ENCODE measurements at regions not wholly inside any gene's neighbourhood (a gene's known extent, or its start where the extent isn't known, plus 50 kb on each side); places are given as distances from the start of the nearest gene placed in this dataset.

DNA sequence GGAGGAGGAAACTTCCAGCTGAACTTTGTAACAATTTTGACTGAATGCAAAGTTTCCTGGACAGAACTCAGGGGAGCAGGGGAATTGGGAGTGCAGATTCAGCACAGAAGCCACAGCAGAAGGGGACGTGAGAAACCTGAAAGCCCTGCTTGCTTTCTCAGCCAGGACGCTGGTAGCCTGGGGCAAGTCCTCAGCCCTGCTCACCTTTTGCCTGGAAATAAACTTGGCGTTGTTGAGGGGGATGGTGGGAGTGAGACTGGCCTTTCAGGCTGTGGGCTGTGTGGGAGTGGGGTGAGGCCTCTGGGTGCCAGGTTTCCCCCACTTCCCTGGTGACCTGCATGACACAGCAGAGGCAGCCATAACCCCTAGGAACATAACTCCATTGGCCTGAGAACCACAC lies 238.1 kb upstream of the HS3ST5 start:
- Histone ChIP-seq H3K36me3 (ENCODE audit: control insufficient read depth in 1 of 2, insufficient read depth in 2 of 2, low read length in 2 of 2) (no peaks in the 10 kb centered on the region), H3K4me2 (ENCODE audit: low read length) (peak overlapping the region; percentile 25), H4K8ac (ENCODE audit: low read depth, low read length) (no peak overlapping the region), H3K9ac (ENCODE audit: low read length) (no peak overlapping the region), H2BK5ac (ENCODE audit: low read depth, low read length, poor library complexity) (no peak overlapping the region), H2BK120ac (ENCODE audit: insufficient read depth, low read length, poor library complexity) (no peak overlapping the region), H3K79me2 (ENCODE audit: control insufficient read depth, insufficient read depth, low read length, poor library complexity) (no peaks in the 10 kb centered on the region), H3K79me1 (ENCODE audit: low read length) (no peaks in the 10 kb centered on the region), H3K23ac (ENCODE audit: low read length) (no peak overlapping the region), H2AK5ac (ENCODE audit: low read length) (no peak overlapping the region), H2AFZ (ENCODE audit: insufficient read depth, low read length, poor library complexity) (no peak overlapping the region), H3K27ac (ENCODE audit: low read depth, low read length) (no peak overlapping the region), H3K27me3 (ENCODE audit: insufficient read depth, low read length) (no peaks in the 10 kb centered on the region), H3K14ac (ENCODE audit: low read length) (no peak overlapping the region), H3K9me3 (ENCODE audit: insufficient read depth, low read depth, low read length) (peaks cover 3% of the 10 kb centered on the region), H2BK12ac (ENCODE audit: low read length) (no peak overlapping the region), H4K91ac (ENCODE audit: low read depth, low read length) (no peak overlapping the region), H3K18ac (ENCODE audit: low read length) (no peak overlapping the region), H3K4ac (ENCODE audit: low read depth, low read length) (no peak overlapping the region), H4K12ac (ENCODE audit: low read depth, low read length) (no peak overlapping the region), H3K4me1 (ENCODE audit: control insufficient read depth in 1 of 2, insufficient read depth in 2 of 2, low read length in 2 of 2) (peaks cover 10% of the 10 kb centered on the region in 2 experiments), H3K4me3 (ENCODE audit: low read depth, low read length) (peak overlapping the region; percentile 41)
- peak; percentile 30 to 57 for DNase-seq
- WGBS (ENCODE audit: extremely low coverage, insufficient coverage, insufficient read length): no CpG with 5 or more reads among the region's 3 CpGs

DNA sequence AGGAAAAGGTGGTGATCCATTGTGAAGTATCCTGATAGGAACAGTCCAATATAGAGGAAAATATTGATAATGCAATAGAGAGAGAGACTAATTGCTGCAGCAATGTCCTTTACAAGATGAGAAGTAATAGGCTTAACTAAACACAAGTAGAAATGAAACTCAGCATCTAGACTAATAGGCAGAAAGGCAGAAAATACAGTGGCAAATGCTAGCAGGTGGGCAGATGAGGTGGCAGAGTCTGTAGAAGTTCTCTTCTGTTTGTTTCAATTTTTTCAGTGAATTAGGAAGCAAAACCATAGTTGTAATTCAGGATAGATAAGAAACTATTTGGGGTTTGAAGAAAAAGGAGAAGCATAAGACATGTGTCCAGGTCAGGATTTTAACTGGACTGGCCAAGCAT lies 236.7 kb upstream of the HS3ST5 start:
- no peaks in the 10 kb centered on the region for H3K36me3 ChIP-seq (ENCODE audit: control insufficient read depth in 1 of 2, insufficient read depth in 2 of 2, low read length in 2 of 2)
- no peak overlapping the region for H4K91ac ChIP-seq (ENCODE audit: low read depth, low read length)
- H3K4me3 ChIP-seq (ENCODE audit: low read depth, low read length): no peak overlapping the region
- H4K8ac ChIP-seq (ENCODE audit: low read depth, low read length): no peak overlapping the region
- no peak overlapping the region for H3K14ac ChIP-seq (ENCODE audit: low read length)
- DNase-seq: no peak
- no peaks in the 10 kb centered on the region for H3K27me3 ChIP-seq (ENCODE audit: insufficient read depth, low read length)
- H2AFZ ChIP-seq (ENCODE audit: insufficient read depth, low read length, poor library complexity): no peak overlapping the region
- H3K18ac ChIP-seq (ENCODE audit: low read length): no peak overlapping the region
- H3K23ac ChIP-seq (ENCODE audit: low read length): no peak overlapping the region
- H3K4me2 ChIP-seq (ENCODE audit: low read length): no peak overlapping the region
- H2BK120ac ChIP-seq (ENCODE audit: insufficient read depth, low read length, poor library complexity): no peak overlapping the region
- no peak overlapping the region for H3K4ac ChIP-seq (ENCODE audit: low read depth, low read length)
- H2BK12ac ChIP-seq (ENCODE audit: low read length): no peak overlapping the region
- no peak overlapping the region for H2AK5ac ChIP-seq (ENCODE audit: low read length)
- no peak overlapping the region for H3K27ac ChIP-seq (ENCODE audit: low read depth, low read length)
- peaks cover 3% of the 10 kb centered on the region for H3K9me3 ChIP-seq (ENCODE audit: insufficient read depth, low read depth, low read length)
- H3K4me1 ChIP-seq (ENCODE audit: control insufficient read depth in 1 of 2, insufficient read depth in 2 of 2, low read length in 2 of 2): peaks cover 10% of the 10 kb centered on the region in 2 experiments
- H3K79me2 ChIP-seq (ENCODE audit: control insufficient read depth, insufficient read depth, low read length, poor library complexity): no peaks in the 10 kb centered on the region
- H3K9ac ChIP-seq (ENCODE audit: low read length): no peak overlapping the region
- H2BK5ac ChIP-seq (ENCODE audit: low read depth, low read length, poor library complexity): no peak overlapping the region
- no peaks in the 10 kb centered on the region for H3K79me1 ChIP-seq (ENCODE audit: low read length)
- H4K12ac ChIP-seq (ENCODE audit: low read depth, low read length): no peak overlapping the region

DNA sequence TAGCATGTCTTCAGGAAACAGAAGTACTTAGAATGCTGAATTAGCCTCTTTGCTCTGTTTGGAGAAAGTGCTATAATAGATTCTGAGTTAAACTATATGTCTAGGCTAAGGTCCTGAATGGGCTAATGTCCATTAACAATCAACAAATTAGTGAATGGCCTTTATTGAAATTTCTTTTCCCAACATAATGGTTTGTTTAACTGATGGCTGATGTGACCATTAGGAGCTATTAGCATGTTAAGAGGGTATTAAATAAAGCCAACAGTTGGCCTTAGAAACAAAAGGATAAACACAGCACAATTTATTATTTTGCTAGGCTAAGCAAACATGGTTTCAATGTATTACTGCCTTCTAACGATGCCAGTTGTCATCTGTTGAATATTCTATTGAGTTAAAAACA lies 234.3 kb upstream of the HS3ST5 start:
- Histone ChIP-seq H2BK120ac (ENCODE audit: insufficient read depth, low read length, poor library complexity) (no peak overlapping the region), H3K4me1 (ENCODE audit: control insufficient read depth in 1 of 2, insufficient read depth in 2 of 2, low read length in 2 of 2) (peaks cover 10% of the 10 kb centered on the region in 2 experiments), H3K27ac (ENCODE audit: low read depth, low read length) (no peak overlapping the region), H3K79me2 (ENCODE audit: control insufficient read depth, insufficient read depth, low read length, poor library complexity) (no peaks in the 10 kb centered on the region), H4K12ac (ENCODE audit: low read depth, low read length) (no peak overlapping the region), H4K91ac (ENCODE audit: low read depth, low read length) (no peak overlapping the region), H2AK5ac (ENCODE audit: low read length) (no peak overlapping the region), H2BK5ac (ENCODE audit: low read depth, low read length, poor library complexity) (no peak overlapping the region), H3K18ac (ENCODE audit: low read length) (no peak overlapping the region), H3K14ac (ENCODE audit: low read length) (no peak overlapping the region), H3K4ac (ENCODE audit: low read depth, low read length) (no peak overlapping the region), H3K23ac (ENCODE audit: low read length) (no peak overlapping the region), H4K8ac (ENCODE audit: low read depth, low read length) (no peak overlapping the region), H2AFZ (ENCODE audit: insufficient read depth, low read length, poor library complexity) (no peak overlapping the region), H2BK12ac (ENCODE audit: low read length) (no peak overlapping the region), H3K27me3 (ENCODE audit: insufficient read depth, low read length) (no peaks in the 10 kb centered on the region), H3K79me1 (ENCODE audit: low read length) (no peaks in the 10 kb centered on the region), H3K9ac (ENCODE audit: low read length) (no peak overlapping the region), H3K4me2 (ENCODE audit: low read length) (no peak overlapping the region), H3K36me3 (ENCODE audit: control insufficient read depth in 1 of 2, insufficient read depth in 2 of 2, low read length in 2 of 2) (no peaks in the 10 kb centered on the region), H3K4me3 (ENCODE audit: low read depth, low read length) (no peak overlapping the region), H3K9me3 (ENCODE audit: insufficient read depth, low read depth, low read length) (no peaks in the 10 kb centered on the region)
- DNase-seq: no peak
- no CpG with 5 or more reads among the region's 1 CpG for WGBS (ENCODE audit: extremely low coverage, insufficient coverage, insufficient read length)

DNA sequence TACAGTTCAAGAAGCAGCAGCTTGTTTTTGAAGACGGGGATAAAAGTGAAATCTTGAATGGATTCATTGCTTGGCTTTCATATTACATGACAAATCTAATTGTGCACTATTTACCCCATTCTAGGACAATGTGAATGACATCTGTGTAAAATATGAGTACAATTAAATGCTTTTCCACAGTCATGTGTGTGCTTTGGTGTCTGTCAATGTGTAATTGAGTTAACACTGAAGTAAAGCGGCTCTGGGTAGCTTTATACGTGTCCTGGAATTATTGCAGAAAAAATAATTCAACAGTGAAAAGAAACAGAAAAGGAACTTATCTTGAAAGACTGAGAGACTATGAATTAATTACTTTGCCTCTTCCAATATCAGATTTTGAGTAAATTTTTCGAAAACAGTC lies 233.5 kb upstream of the HS3ST5 start:
- Histone ChIP-seq H4K8ac (ENCODE audit: low read depth, low read length) (no peak overlapping the region), H2AFZ (ENCODE audit: insufficient read depth, low read length, poor library complexity) (no peak overlapping the region), H3K27me3 (ENCODE audit: insufficient read depth, low read length) (no peaks in the 10 kb centered on the region), H3K9ac (ENCODE audit: low read length) (no peak overlapping the region), H2AK5ac (ENCODE audit: low read length) (no peak overlapping the region), H3K27ac (ENCODE audit: low read depth, low read length) (no peak overlapping the region), H3K4me1 (ENCODE audit: control insufficient read depth in 1 of 2, insufficient read depth in 2 of 2, low read length in 2 of 2) (peaks cover 10% of the 10 kb centered on the region in 2 experiments), H3K79me2 (ENCODE audit: control insufficient read depth, insufficient read depth, low read length, poor library complexity) (no peaks in the 10 kb centered on the region), H3K4ac (ENCODE audit: low read depth, low read length) (no peak overlapping the region), H3K9me3 (ENCODE audit: insufficient read depth, low read depth, low read length) (no peaks in the 10 kb centered on the region), H2BK120ac (ENCODE audit: insufficient read depth, low read length, poor library complexity) (no peak overlapping the region), H3K14ac (ENCODE audit: low read length) (no peak overlapping the region), H4K91ac (ENCODE audit: low read depth, low read length) (no peak overlapping the region), H3K4me2 (ENCODE audit: low read length) (no peak overlapping the region), H3K79me1 (ENCODE audit: low read length) (no peaks in the 10 kb centered on the region), H3K18ac (ENCODE audit: low read length) (no peak overlapping the region), H3K36me3 (ENCODE audit: control insufficient read depth in 1 of 2, insufficient read depth in 2 of 2, low read length in 2 of 2) (no peaks in the 10 kb centered on the region), H2BK12ac (ENCODE audit: low read length) (no peak overlapping the region), H2BK5ac (ENCODE audit: low read depth, low read length, poor library complexity) (no peak overlapping the region), H3K4me3 (ENCODE audit: low read depth, low read length) (no peak overlapping the region), H3K23ac (ENCODE audit: low read length) (no peak overlapping the region), H4K12ac (ENCODE audit: low read depth, low read length) (no peak overlapping the region)
- WGBS (ENCODE audit: extremely low coverage, insufficient coverage, insufficient read length): no CpG with 5 or more reads among the region's 4 CpGs
- no peak for DNase-seq
